ENCODE measurements at regions not wholly inside any gene's neighbourhood (a gene's known extent, or its start where the extent isn't known, plus 50 kb on each side); places are given as distances from the start of the nearest gene placed in this dataset.

GRCh38 chr2:128385365-128385764 lies 66.7 kb upstream of the HS6ST1 start:
- TF ChIP-seq MLXIP (CRISPR knock-in tag; IDR thresholded peaks at IDR 0.05; ENCODE audit: borderline replicate concordance) (no peak), ZNF10 (CRISPR knock-in tag; IDR thresholded peaks at IDR 0.05; ENCODE audit: borderline replicate concordance, low read depth) (no peak), CTCF (CRISPR knock-in tag; IDR thresholded peaks at IDR 0.05) (no peak), ZNF556 (CRISPR knock-in tag; IDR thresholded peaks at IDR 0.05; ENCODE audit: borderline replicate concordance) (no peak), NR3C1 (CRISPR knock-in tag; IDR thresholded peaks at IDR 0.05) (no peak), ESRRA (CRISPR knock-in tag; IDR thresholded peaks at IDR 0.05; ENCODE audit: low read depth) (no peak), ZNF660 (CRISPR knock-in tag; IDR thresholded peaks at IDR 0.05; ENCODE audit: borderline replicate concordance, low read depth) (no peak)
